ENCODE measurements at regions not wholly inside any gene's neighbourhood (a gene's known extent, or its start where the extent isn't known, plus 50 kb on each side); places are given as distances from the start of the nearest gene placed in this dataset.

- no peak overlapping the region for H3K4me3 Mint-ChIP-seq (ENCODE audit: low read depth, unreplicated experiment)
These were observed 84.8 kb upstream of the PAX6 start for GRCh38 chr11:31895926-31896325.

GRCh38 chr11:31887180-31887579, 76.1 kb upstream of the PAX6 start:
- intact Hi-C loops (cut with micrococcal nuclease; ENCODE audit: unreplicated experiment): no loop called here
- no peak for DNase-seq
- no peaks in the 10 kb centered on the region for H3K36me3 Mint-ChIP-seq (ENCODE audit: insufficient read depth, unreplicated experiment)
- CTCF ChIA-PET: no interaction called here
- no peak for TF ChIP-seq CTCF (IDR thresholded peaks at IDR 0.05; ENCODE audit: unreplicated experiment)
- H3K4me1 Mint-ChIP-seq (ENCODE audit: low read depth, unreplicated experiment): no peaks in the 10 kb centered on the region
- peaks cover 70% of the 10 kb centered on the region for H3K27me3 Mint-ChIP-seq (ENCODE audit: unreplicated experiment)
- H3K4me3 Mint-ChIP-seq (ENCODE audit: low read depth, unreplicated experiment): no peak overlapping the region
- no TSS peak for BruUV-seq (replicated peaks)
- H3K9me3 Mint-ChIP-seq (ENCODE audit: low read depth, unreplicated experiment): no peaks in the 10 kb centered on the region
- H3K27ac Mint-ChIP-seq (ENCODE audit: unreplicated experiment): no peak overlapping the region

More at GRCh38 chr11:31895926-31896325, 84.8 kb upstream of the PAX6 start:
- no peaks in the 10 kb centered on the region for H3K9me3 Mint-ChIP-seq (ENCODE audit: low read depth, unreplicated experiment)
- no peaks in the 10 kb centered on the region for H3K36me3 Mint-ChIP-seq (ENCODE audit: insufficient read depth, unreplicated experiment)
- no peak overlapping the region for H3K27ac Mint-ChIP-seq (ENCODE audit: unreplicated experiment)
- DNase-seq: no peak
- intact Hi-C loops (cut with micrococcal nuclease; ENCODE audit: unreplicated experiment): no loop called here
- no peak for TF ChIP-seq CTCF (IDR thresholded peaks at IDR 0.05; ENCODE audit: unreplicated experiment)
- H3K27me3 Mint-ChIP-seq (ENCODE audit: unreplicated experiment): peaks cover 49% of the 10 kb centered on the region
- no peaks in the 10 kb centered on the region for H3K4me1 Mint-ChIP-seq (ENCODE audit: low read depth, unreplicated experiment)
- CTCF ChIA-PET: no interaction called here
- no TSS peak for BruUV-seq (replicated peaks)

GRCh38 chr11:31884080-31884479, 73.0 kb upstream of the PAX6 start:
- Mint-ChIP-seq H3K4me1 (ENCODE audit: low read depth, unreplicated experiment) (no peaks in the 10 kb centered on the region), H3K9me3 (ENCODE audit: low read depth, unreplicated experiment) (no peaks in the 10 kb centered on the region), H3K27me3 (ENCODE audit: unreplicated experiment) (peaks cover 68% of the 10 kb centered on the region), H3K27ac (ENCODE audit: unreplicated experiment) (no peak overlapping the region), H3K36me3 (ENCODE audit: insufficient read depth, unreplicated experiment) (no peaks in the 10 kb centered on the region), H3K4me3 (ENCODE audit: low read depth, unreplicated experiment) (no peak overlapping the region)
- BruUV-seq (replicated peaks): no TSS peak
- CTCF ChIA-PET: no interaction called here
- DNase-seq: no peak
- TF ChIP-seq CTCF (IDR thresholded peaks at IDR 0.05; ENCODE audit: unreplicated experiment): no peak
- intact Hi-C loops (cut with micrococcal nuclease; ENCODE audit: unreplicated experiment): no loop called here

GRCh38 chr11:31883435-31883834, 72.3 kb upstream of the PAX6 start:
- no TSS peak for BruUV-seq (replicated peaks)
- no peaks in the 10 kb centered on the region for H3K36me3 Mint-ChIP-seq (ENCODE audit: insufficient read depth, unreplicated experiment)
- no peaks in the 10 kb centered on the region for H3K9me3 Mint-ChIP-seq (ENCODE audit: low read depth, unreplicated experiment)
- no peak for TF ChIP-seq CTCF (IDR thresholded peaks at IDR 0.05; ENCODE audit: unreplicated experiment)
- no peak overlapping the region for H3K4me3 Mint-ChIP-seq (ENCODE audit: low read depth, unreplicated experiment)
- CTCF ChIA-PET: no interaction called here
- H3K27me3 Mint-ChIP-seq (ENCODE audit: unreplicated experiment): peaks cover 68% of the 10 kb centered on the region
- DNase-seq: no peak
- no peaks in the 10 kb centered on the region for H3K4me1 Mint-ChIP-seq (ENCODE audit: low read depth, unreplicated experiment)
- intact Hi-C loops (cut with micrococcal nuclease; ENCODE audit: unreplicated experiment): no loop called here
- no peak overlapping the region for H3K27ac Mint-ChIP-seq (ENCODE audit: unreplicated experiment)
